ENCODE measurements at regions not wholly inside any gene's neighbourhood (a gene's known extent, or its start where the extent isn't known, plus 50 kb on each side); places are given as distances from the start of the nearest gene placed in this dataset.

DNA sequence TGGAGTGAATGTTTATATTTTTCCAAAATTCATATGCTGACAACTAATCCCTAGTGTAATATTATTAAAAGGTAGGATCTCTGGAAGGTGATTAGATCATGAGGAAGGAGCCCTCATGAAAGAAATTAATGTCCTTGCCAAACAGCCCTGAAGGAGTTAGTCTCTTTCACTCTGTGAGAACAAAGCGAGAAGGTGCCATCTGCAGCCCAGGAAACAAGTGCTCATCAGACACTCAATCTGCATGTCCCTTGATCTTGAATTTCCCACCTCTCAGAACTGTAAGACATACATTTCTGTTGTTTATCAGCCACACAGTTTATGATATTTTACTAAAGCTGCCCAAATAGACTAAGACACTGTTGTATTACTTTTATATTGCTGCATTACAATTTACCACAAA, 1283.4 kb downstream of the PCDH7 start:
- H3K18ac ChIP-seq (ENCODE audit: insufficient read length, low read depth, low read length), result no peak overlapping the region
- no CpG with 5 or more reads among the region's 1 CpG for WGBS (ENCODE audit: extremely low coverage, insufficient read length, low lambda C conversion rate)

More for the DNA sequence above, 1283.4 kb downstream of the PCDH7 start:
- no peak overlapping the region for H3T11ph ChIP-seq (ENCODE audit: low read length)
- H3K9ac ChIP-seq (ENCODE audit: extremely low read depth, insufficient read length, low read length), result no peak overlapping the region
- no peaks in the 10 kb centered on the region for H3K9me3 ChIP-seq (ENCODE audit: control insufficient read depth, low read depth, low read length)
- H3K79me1 ChIP-seq (ENCODE audit: insufficient read depth, low read depth, low read length, poor library complexity, severe bottlenecking), result no peaks in the 10 kb centered on the region
- Mint-ChIP-seq H3K4me3 (no peak overlapping the region), H3K36me3 (ENCODE audit: insufficient read depth in 1 of 3, low read depth in 3 of 3) (no peaks in the 10 kb centered on the region), H3K4me1 (peaks cover 23% of the 10 kb centered on the region in 2 experiments), H3K9me3 (no peaks in the 10 kb centered on the region), H3K27me3 (ENCODE audit: low read depth) (no peaks in the 10 kb centered on the region), H3K27ac (peak overlapping the region in 1 of 3 experiments; percentile 91; a peak in 3 of 7 replicates)
- H3K4me2 ChIP-seq (ENCODE audit: insufficient read depth, insufficient read length, low read length), result no peak overlapping the region
- H2BK12ac ChIP-seq (ENCODE audit: insufficient read length, low read depth, low read length), result no peak overlapping the region
- DNase-seq, result no peak
- H3K23me2 ChIP-seq (ENCODE audit: insufficient read length, low read depth, low read length, poor library complexity, severe bottlenecking), result no peaks in the 10 kb centered on the region
- no peaks in the 10 kb centered on the region for H4K20me1 ChIP-seq (ENCODE audit: control insufficient read depth, insufficient read depth, insufficient read length)
- H3K4ac ChIP-seq (ENCODE audit: low read depth, low read length), result no peak overlapping the region
- H2BK5ac ChIP-seq (ENCODE audit: insufficient read length, low read length), result no peak overlapping the region
- no peaks in the 10 kb centered on the region for H3K27me3 ChIP-seq (ENCODE audit: insufficient read depth, low read length)
- TF ChIP-seq, protein P1, sequence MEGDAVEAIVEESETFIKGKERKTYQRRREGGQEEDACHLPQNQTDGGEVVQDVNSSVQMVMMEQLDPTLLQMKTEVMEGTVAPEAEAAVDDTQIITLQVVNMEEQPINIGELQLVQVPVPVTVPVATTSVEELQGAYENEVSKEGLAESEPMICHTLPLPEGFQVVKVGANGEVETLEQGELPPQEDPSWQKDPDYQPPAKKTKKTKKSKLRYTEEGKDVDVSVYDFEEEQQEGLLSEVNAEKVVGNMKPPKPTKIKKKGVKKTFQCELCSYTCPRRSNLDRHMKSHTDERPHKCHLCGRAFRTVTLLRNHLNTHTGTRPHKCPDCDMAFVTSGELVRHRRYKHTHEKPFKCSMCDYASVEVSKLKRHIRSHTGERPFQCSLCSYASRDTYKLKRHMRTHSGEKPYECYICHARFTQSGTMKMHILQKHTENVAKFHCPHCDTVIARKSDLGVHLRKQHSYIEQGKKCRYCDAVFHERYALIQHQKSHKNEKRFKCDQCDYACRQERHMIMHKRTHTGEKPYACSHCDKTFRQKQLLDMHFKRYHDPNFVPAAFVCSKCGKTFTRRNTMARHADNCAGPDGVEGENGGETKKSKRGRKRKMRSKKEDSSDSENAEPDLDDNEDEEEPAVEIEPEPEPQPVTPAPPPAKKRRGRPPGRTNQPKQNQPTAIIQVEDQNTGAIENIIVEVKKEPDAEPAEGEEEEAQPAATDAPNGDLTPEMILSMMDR (conservative IDR thresholded peaks at IDR 0.05), result no peak
- no peak overlapping the region for H2BK20ac ChIP-seq (ENCODE audit: low read depth, low read length, poor library complexity, severe bottlenecking)
- H2BK120ac ChIP-seq (ENCODE audit: low read depth, low read length, poor library complexity, severe bottlenecking), result no peak overlapping the region
- H2BK15ac ChIP-seq (ENCODE audit: low read depth, low read length), result no peak overlapping the region
- no peak overlapping the region for H3K14ac ChIP-seq (ENCODE audit: insufficient read depth, low read length)
- H2AFZ ChIP-seq (ENCODE audit: low read length), result no peak overlapping the region
- no peak overlapping the region for H3K23ac ChIP-seq (ENCODE audit: insufficient read length, low read depth, low read length)
- H3K4me1 ChIP-seq (ENCODE audit: insufficient read depth, low read length), result no peaks in the 10 kb centered on the region
- H3K79me2 ChIP-seq (ENCODE audit: insufficient read depth, low read length), result no peaks in the 10 kb centered on the region
- no peak overlapping the region for H4K8ac ChIP-seq (replicated peaks; ENCODE audit: insufficient read length, low read depth, low read length)
- no peak overlapping the region for H4K91ac ChIP-seq (ENCODE audit: insufficient read length, low read depth, low read length)
- H3K56ac ChIP-seq (ENCODE audit: insufficient read length, low read depth, low read length), result no peak overlapping the region
- no peak overlapping the region for H4K5ac ChIP-seq (ENCODE audit: insufficient read length, low read depth, low read length)
- H3K27ac ChIP-seq (ENCODE audit: insufficient read length, low read depth, low read length), result no peak overlapping the region
- H2AK5ac ChIP-seq (ENCODE audit: insufficient read length, low read length), result no peak overlapping the region

All from H9 (cell line).